Neural cell (in vitro differentiated cells): ENCODE measurements at regions not wholly inside any gene's neighbourhood (a gene's known extent, or its start where the extent isn't known, plus 50 kb on each side); places are given as distances from the start of the nearest gene placed in this dataset.

ENCODE experiments used
- H2AFZ ChIP-seq: fragments of 200-600, 300-800 bp; sonication (generic), shearing (Covaris generic); 2 replicates; pipeline ENCODE4 v1.6.0; 2014; ENCODE audit warnings: low read depth, mild to moderate bottlenecking, antibody characterized with exemption, low read length, moderate library complexity
- H3F3A ChIP-seq: fragments of 200-600 bp; shearing (Covaris generic); 2 replicates; pipeline ENCODE4 v1.6.1; 2016; ENCODE audit warnings: mild to moderate bottlenecking, moderate library complexity, mixed read lengths, antibody characterized with exemption, low read length; ENCODE audit not compliant: insufficient read depth, poor library complexity, severe bottlenecking
- H3K27ac ChIP-seq: fragments of 200-600, 300-800 bp; sonication (generic), shearing (Covaris generic); 2 replicates; pipeline ENCODE4 v1.5.1; 2014; ENCODE audit warnings: mild to moderate bottlenecking, low read length, moderate library complexity
- H3K27me3 ChIP-seq: fragments of 300-800, 200-600 bp; sonication (generic), shearing (Covaris generic); 2 replicates; pipeline ENCODE4 v1.6.0; 2014; ENCODE audit warnings: mild to moderate bottlenecking, low read depth, low read length, moderate library complexity; ENCODE audit not compliant: insufficient read depth
- H3K36me3 ChIP-seq: fragments of 300-800, 200-600 bp; sonication (generic), shearing (Covaris generic); 2 replicates; pipeline ENCODE4 v1.5.1; 2014; ENCODE audit warnings: mild to moderate bottlenecking, antibody characterized with exemption, low read length, moderate library complexity; ENCODE audit not compliant: insufficient read depth
- H3K4me2 ChIP-seq: fragments of 300-800, 200-600 bp; sonication (generic), shearing (Covaris generic); 2 replicates; pipeline ENCODE4 v1.6.0; 2014; ENCODE audit warnings: mild to moderate bottlenecking, low read length
- H3K4me3 ChIP-seq: fragments of 300-800, 200-600 bp; sonication (generic), shearing (Covaris generic); 2 replicates; pipeline ENCODE4 v1.5.1; 2014; ENCODE audit warnings: mild to moderate bottlenecking, low read length, moderate library complexity
- H3K79me2 ChIP-seq: fragments of 200-600 bp; shearing (Covaris generic); replicated peaks from 2 replicates; pipeline ENCODE4 v1.6.0; 2014; ENCODE audit warnings: mild to moderate bottlenecking, low read length, moderate library complexity; ENCODE audit not compliant: insufficient read depth
- H3K9ac ChIP-seq: fragments of 300-800, 200-600 bp; sonication (generic), shearing (Covaris generic); 2 replicates; pipeline ENCODE4 v1.6.1; 2016; ENCODE audit warnings: mild to moderate bottlenecking, low read length, mixed read lengths
- H3K9me2 ChIP-seq: fragments of 200-600 bp; shearing (Covaris generic); 2 replicates; pipeline ENCODE4 v1.6.1; 2016; ENCODE audit warnings: mild to moderate bottlenecking, low read length, mixed read lengths; ENCODE audit not compliant: insufficient read depth
- H3K9me3 ChIP-seq: fragments of 200-600, 300-800 bp; sonication (generic), shearing (Covaris generic); 2 replicates; pipeline ENCODE4 v1.6.1; 2016; ENCODE audit warnings: mild to moderate bottlenecking, mixed run types, low read length, moderate library complexity, mixed read lengths
- H4K20me1 ChIP-seq: fragments of 200-600 bp; shearing (Covaris generic); 2 replicates; pipeline ENCODE4 v1.6.1; 2016; ENCODE audit warnings: mild to moderate bottlenecking, mixed run types; ENCODE audit not compliant: insufficient read depth
- CTCF ChIP-seq: fragments of 450-650 bp; IDR thresholded peaks from 2 replicates; pipeline ENCODE4 v1.5.1; 2014; ENCODE audit warnings: antibody characterized with exemption, mild to moderate bottlenecking, moderate library complexity; ENCODE audit not compliant: poor library complexity, severe bottlenecking
- EP300 ChIP-seq: fragments of 450-650 bp; conservative IDR thresholded peaks from 2 replicates; pipeline ENCODE4 v1.6.1; 2014; ENCODE audit warnings: antibody characterized with exemption, mild to moderate bottlenecking, moderate library complexity; ENCODE audit not compliant: poor library complexity, severe bottlenecking
- EZH2 ChIP-seq: fragments of 200-600, 300-800 bp; shearing (Covaris generic), sonication (generic); IDR thresholded peaks from 2 replicates; pipeline ENCODE4 v1.6.1; 2014; ENCODE audit warnings: antibody characterized with exemption, low read length, borderline replicate concordance, mild to moderate bottlenecking; ENCODE audit not compliant: insufficient read depth, poor library complexity, severe bottlenecking
- MXI1 ChIP-seq: fragments of 450-650 bp; conservative IDR thresholded peaks from 2 replicates; pipeline ENCODE4 v1.6.1; 2014; ENCODE audit warnings: antibody characterized with exemption, mild to moderate bottlenecking; ENCODE audit not compliant: poor library complexity, severe bottlenecking
- POLR2AphosphoS5 ChIP-seq: IDR thresholded peaks from 2 replicates; pipeline ENCODE4 v1.6.1; 2012
- RAD21 ChIP-seq: fragments of 450-650 bp; conservative IDR thresholded peaks from 2 replicates; pipeline ENCODE4 v1.6.1; 2014; ENCODE audit warnings: antibody characterized with exemption, mild to moderate bottlenecking, moderate library complexity
- REST ChIP-seq: IDR thresholded peaks from 2 replicates; pipeline ENCODE4 v1.6.1; 2012; ENCODE audit warnings: borderline replicate concordance
- SMC3 ChIP-seq: fragments of 450-650 bp; conservative IDR thresholded peaks from 2 replicates; pipeline ENCODE4 v1.6.1; 2014; ENCODE audit warnings: antibody characterized with exemption, mild to moderate bottlenecking, moderate library complexity; ENCODE audit not compliant: poor library complexity
- TAF1 ChIP-seq: IDR thresholded peaks from 2 replicates; pipeline ENCODE4 v1.6.1; 2012; ENCODE audit warnings: low read depth

- Histone ChIP-seq H3K79me2 (no peaks in the 10 kb centered on the region), H3K36me3 (no peaks in the 10 kb centered on the region), H3K27ac (no peak overlapping the region), H3K27me3 (no peaks in the 10 kb centered on the region), H3F3A (no peaks in the 10 kb centered on the region), H4K20me1 (no peaks in the 10 kb centered on the region), H2AFZ (no peak overlapping the region), H3K4me2 (no peak overlapping the region), H3K9me3 (no peaks in the 10 kb centered on the region), H3K9me2 (no peaks in the 10 kb centered on the region), H3K9ac (no peak overlapping the region), H3K4me3 (no peak overlapping the region)
- TF ChIP-seq TAF1 (no peak), POLR2AphosphoS5 (no peak), EP300 (no peak), EZH2 (no peak), RAD21 (no peak), SMC3 (no peak)
Observed at GRCh38 chr5:157978061-157978460, 119.1 kb upstream of the CLINT1 start.

- Histone ChIP-seq H3F3A (no peaks in the 10 kb centered on the region), H3K4me3 (no peak overlapping the region)
Observed at GRCh38 chr5:157976429-157976828, 117.5 kb upstream of the CLINT1 start.

GRCh38 chr5:157972579-157972978 lies 113.6 kb upstream of the CLINT1 start:
- Histone ChIP-seq H3K36me3 (no peaks in the 10 kb centered on the region), H3K4me3 (no peak overlapping the region), H3K27me3 (no peaks in the 10 kb centered on the region), H2AFZ (peak overlapping the region; percentile 15), H3K27ac (peak overlapping the region; percentile 82), H3K4me2 (no peak overlapping the region), H3K9ac (peak overlapping the region; percentile 48), H3K9me3 (no peaks in the 10 kb centered on the region), H3K9me2 (no peaks in the 10 kb centered on the region), H4K20me1 (no peaks in the 10 kb centered on the region), H3F3A (no peaks in the 10 kb centered on the region), H3K79me2 (no peaks in the 10 kb centered on the region)
- TF ChIP-seq RAD21 (no peak), EZH2 (no peak), TAF1 (no peak), MXI1 (no peak), EP300 (no peak), POLR2AphosphoS5 (no peak), REST (no peak), CTCF (no peak), SMC3 (no peak)

More at GRCh38 chr5:157976429-157976828, 117.5 kb upstream of the CLINT1 start:
- H2AFZ ChIP-seq = no peak overlapping the region
- H3K9ac ChIP-seq = no peak overlapping the region
- H4K20me1 ChIP-seq = no peaks in the 10 kb centered on the region
- H3K36me3 ChIP-seq = no peaks in the 10 kb centered on the region
- H3K9me2 ChIP-seq = no peaks in the 10 kb centered on the region
- TF ChIP-seq POLR2AphosphoS5 = no peak
- TF ChIP-seq EZH2 = no peak
- TF ChIP-seq RAD21 = no peak
- TF ChIP-seq CTCF = no peak
- no peak for TF ChIP-seq SMC3
- no peak for TF ChIP-seq EP300
- H3K4me2 ChIP-seq = no peak overlapping the region
- H3K27ac ChIP-seq = no peak overlapping the region
- no peaks in the 10 kb centered on the region for H3K27me3 ChIP-seq
- no peaks in the 10 kb centered on the region for H3K79me2 ChIP-seq
- no peaks in the 10 kb centered on the region for H3K9me3 ChIP-seq
